ENCODE measurements at regions not wholly inside any gene's neighbourhood (a gene's known extent, or its start where the extent isn't known, plus 50 kb on each side); places are given as distances from the start of the nearest gene placed in this dataset.

- no peak for TF ChIP-seq CTCF (IDR thresholded peaks at IDR 0.05; ENCODE audit: low read length)
- TF ChIP-seq EZH2 (IDR thresholded peaks at IDR 0.05; ENCODE audit: borderline replicate concordance, low read length) = no peak
- Histone ChIP-seq H3K27me3 (ENCODE audit: insufficient read depth, low read length) (no peaks in the 10 kb centered on the region), H3K4me2 (ENCODE audit: low read length) (no peak overlapping the region), H3K9me3 (ENCODE audit: low read length) (no peaks in the 10 kb centered on the region), H3K4me1 (ENCODE audit: insufficient read depth, low read length, severe bottlenecking) (no peaks in the 10 kb centered on the region), H4K20me1 (ENCODE audit: insufficient read depth, low read length) (no peaks in the 10 kb centered on the region), H3K9ac (ENCODE audit: low read length) (no peak overlapping the region), H3K79me2 (ENCODE audit: insufficient read depth, low read length) (no peaks in the 10 kb centered on the region), H3K27ac (ENCODE audit: low read depth, low read length, poor library complexity, severe bottlenecking) (no peak overlapping the region), H3F3A (ENCODE audit: insufficient read depth, low read length) (no peaks in the 10 kb centered on the region), H2AFZ (ENCODE audit: low read length) (no peak overlapping the region), H3K36me3 (ENCODE audit: insufficient read depth, low read length) (no peaks in the 10 kb centered on the region), H3K4me3 (ENCODE audit: low read depth, low read length, poor library complexity, severe bottlenecking) (no peak overlapping the region), H3K9me2 (ENCODE audit: low read depth, low read length) (no peaks in the 10 kb centered on the region)
These were observed 799.6 kb downstream of the ADGRL2 start for GRCh38 chr1:82600314-82600713.

GRCh38 chr1:82598812-82599211 is 798.1 kb downstream of the ADGRL2 start:
- TF ChIP-seq EZH2 (IDR thresholded peaks at IDR 0.05; ENCODE audit: borderline replicate concordance, low read length) = no peak
- TF ChIP-seq CTCF (IDR thresholded peaks at IDR 0.05; ENCODE audit: low read length) = no peak
- H3K4me2 ChIP-seq (ENCODE audit: low read length) = no peak overlapping the region
- no peak overlapping the region for H3K27ac ChIP-seq (ENCODE audit: low read depth, low read length, poor library complexity, severe bottlenecking)
- H3K36me3 ChIP-seq (ENCODE audit: insufficient read depth, low read length) = no peaks in the 10 kb centered on the region
- no peaks in the 10 kb centered on the region for H3F3A ChIP-seq (ENCODE audit: insufficient read depth, low read length)
- no peak overlapping the region for H3K4me3 ChIP-seq (ENCODE audit: low read depth, low read length, poor library complexity, severe bottlenecking)
- no peaks in the 10 kb centered on the region for H3K27me3 ChIP-seq (ENCODE audit: insufficient read depth, low read length)
- no peaks in the 10 kb centered on the region for H3K9me3 ChIP-seq (ENCODE audit: low read length)
- H2AFZ ChIP-seq (ENCODE audit: low read length) = no peak overlapping the region
- no peak overlapping the region for H3K9ac ChIP-seq (ENCODE audit: low read length)
- H3K79me2 ChIP-seq (ENCODE audit: insufficient read depth, low read length) = no peaks in the 10 kb centered on the region
- H4K20me1 ChIP-seq (ENCODE audit: insufficient read depth, low read length) = no peaks in the 10 kb centered on the region
- no peaks in the 10 kb centered on the region for H3K9me2 ChIP-seq (ENCODE audit: low read depth, low read length)
- no peaks in the 10 kb centered on the region for H3K4me1 ChIP-seq (ENCODE audit: insufficient read depth, low read length, severe bottlenecking)

- Histone ChIP-seq H3K4me1 (ENCODE audit: insufficient read depth, low read length, severe bottlenecking) (no peaks in the 10 kb centered on the region), H3K27ac (ENCODE audit: low read depth, low read length, poor library complexity, severe bottlenecking) (no peak overlapping the region), H3K27me3 (ENCODE audit: insufficient read depth, low read length) (no peaks in the 10 kb centered on the region), H3K9me3 (ENCODE audit: low read length) (no peaks in the 10 kb centered on the region), H3F3A (ENCODE audit: insufficient read depth, low read length) (no peaks in the 10 kb centered on the region), H2AFZ (ENCODE audit: low read length) (no peak overlapping the region), H4K20me1 (ENCODE audit: insufficient read depth, low read length) (no peaks in the 10 kb centered on the region), H3K4me3 (ENCODE audit: low read depth, low read length, poor library complexity, severe bottlenecking) (no peak overlapping the region), H3K36me3 (ENCODE audit: insufficient read depth, low read length) (no peaks in the 10 kb centered on the region), H3K4me2 (ENCODE audit: low read length) (no peak overlapping the region), H3K9me2 (ENCODE audit: low read depth, low read length) (no peaks in the 10 kb centered on the region), H3K79me2 (ENCODE audit: insufficient read depth, low read length) (no peaks in the 10 kb centered on the region), H3K9ac (ENCODE audit: low read length) (no peak overlapping the region)
- TF ChIP-seq CTCF (IDR thresholded peaks at IDR 0.05; ENCODE audit: low read length) = no peak
- TF ChIP-seq EZH2 (IDR thresholded peaks at IDR 0.05; ENCODE audit: borderline replicate concordance, low read length) = no peak
These were observed 797.6 kb downstream of the ADGRL2 start for GRCh38 chr1:82598337-82598736.
